ENCODE measurements at regions not wholly inside any gene's neighbourhood (a gene's known extent, or its start where the extent isn't known, plus 50 kb on each side); places are given as distances from the start of the nearest gene placed in this dataset.

DNA sequence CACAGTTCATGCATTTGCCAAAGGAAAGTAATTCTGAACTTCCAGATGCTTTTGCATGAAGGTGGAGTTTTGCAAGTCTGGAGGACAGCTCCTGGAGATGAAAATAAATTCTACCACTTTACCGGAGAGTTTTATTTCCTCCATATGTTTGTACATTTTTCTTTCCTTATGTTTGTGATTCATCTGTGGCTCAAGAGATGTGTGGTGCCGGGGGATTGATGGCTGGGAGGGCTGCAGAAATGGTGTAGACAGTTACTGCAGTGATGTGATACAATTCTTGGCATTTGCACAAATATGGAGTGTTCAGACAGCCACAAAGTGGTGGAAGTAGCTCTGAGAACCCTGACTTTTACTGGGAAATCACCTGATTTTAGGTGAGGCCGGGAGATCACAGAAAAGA lies 58.5 kb upstream of the ASB17 start:
- DNase-seq, result no peak
- intact Hi-C loops (cut with micrococcal nuclease), result no loop called here
- H3K4me1 Mint-ChIP-seq, result no peaks in the 10 kb centered on the region
- no peaks in the 10 kb centered on the region for H3K9me3 Mint-ChIP-seq
- peaks cover 0 to 3% of the 10 kb centered on the region in 2 donors for H3K27me3 Mint-ChIP-seq (ENCODE audit: low read depth in 2 of 2)
- WGBS (ENCODE audit: insufficient coverage), result 79% methylated on average over 3 of the region's 3 CpGs
- no peaks in the 10 kb centered on the region for H3K4me1 ChIP-seq (ENCODE audit: control insufficient read depth, insufficient read depth, low read length)
- H3K4me3 Mint-ChIP-seq, result no peak overlapping the region
- H3K27ac ChIP-seq (ENCODE audit: low read length), result no peak overlapping the region
- H3K27me3 ChIP-seq (ENCODE audit: control insufficient read depth, insufficient read depth, low read length), result no peaks in the 10 kb centered on the region
- H3K36me3 Mint-ChIP-seq, result no peaks in the 10 kb centered on the region
- H3K4me3 ChIP-seq (ENCODE audit: low read length), result no peak overlapping the region
- H3K27ac Mint-ChIP-seq, result no peak overlapping the region
- ATAC-seq, result no peak
- H3K36me3 ChIP-seq (ENCODE audit: control insufficient read depth, insufficient read depth, low read length), result no peaks in the 10 kb centered on the region
- H3K9me3 ChIP-seq (ENCODE audit: control insufficient read depth, insufficient read depth, low read length), result no peaks in the 10 kb centered on the region
- no peak for TF ChIP-seq CTCF (IDR thresholded peaks at IDR 0.05)

DNA sequence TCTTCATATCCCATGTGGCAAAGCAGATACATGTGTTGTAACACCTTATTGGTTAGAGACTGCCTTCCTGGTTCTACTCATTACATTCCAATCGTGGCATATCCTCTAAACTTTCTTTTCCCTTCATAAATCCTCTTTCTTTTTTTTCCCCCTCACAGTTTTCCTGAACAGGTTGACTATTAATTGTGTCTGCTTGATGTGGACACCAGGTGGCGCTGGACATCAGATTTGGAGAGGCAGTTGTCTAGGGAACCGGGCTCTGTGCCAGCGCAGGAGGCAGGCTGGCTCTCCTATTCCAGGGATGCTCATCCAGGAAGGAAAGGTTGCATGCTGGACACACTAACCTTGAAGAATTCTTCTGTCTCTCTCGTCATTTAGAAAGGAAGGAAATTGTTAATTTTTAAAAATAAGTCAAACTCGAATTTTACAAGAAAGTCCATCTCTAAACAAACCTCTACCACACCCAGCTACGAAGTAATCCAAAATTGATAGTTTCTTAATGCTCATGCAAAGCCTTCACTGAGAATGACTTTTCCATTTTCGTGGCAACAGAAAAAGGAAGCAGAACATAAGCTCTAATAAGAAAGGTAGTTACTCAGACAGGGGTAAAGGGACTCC lies 59.4 kb upstream of the ASB17 start:
- ATAC-seq, result peak in 2 of 3 donors; percentile 60 to 70

DNA sequence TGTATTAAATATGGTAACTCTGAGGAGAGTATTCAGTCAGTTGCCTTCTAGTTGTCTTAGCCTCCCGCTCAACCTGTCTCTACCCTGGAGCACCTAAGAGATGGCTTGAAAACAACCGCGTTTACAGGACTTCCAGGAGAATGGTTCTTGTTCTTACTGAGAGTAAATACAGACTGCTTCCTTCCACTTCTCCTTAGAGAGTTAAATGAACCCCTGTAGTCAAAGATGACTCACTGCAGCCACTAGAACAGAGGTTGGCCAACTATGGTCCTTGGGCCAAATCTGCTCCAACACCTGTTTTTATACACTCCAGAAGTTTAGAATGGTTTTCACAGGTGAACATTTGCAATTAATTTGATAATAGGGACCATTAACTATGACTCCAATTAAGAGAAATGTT lies 60.1 kb upstream of the ASB17 start:
- WGBS (ENCODE audit: insufficient coverage), result 84% methylated on average over 3 of the region's 3 CpGs
- H3K4me3 Mint-ChIP-seq, result no peak overlapping the region
- no peak for ATAC-seq

More for the DNA sequence above, 59.4 kb upstream of the ASB17 start:
- H3K36me3 ChIP-seq (ENCODE audit: control insufficient read depth, insufficient read depth, low read length), result no peaks in the 10 kb centered on the region
- Mint-ChIP-seq H3K4me1 (no peaks in the 10 kb centered on the region), H3K4me3 (no peak overlapping the region), H3K27me3 (ENCODE audit: low read depth in 2 of 2) (peaks cover 0 to 3% of the 10 kb centered on the region in 2 donors), H3K36me3 (no peaks in the 10 kb centered on the region), H3K9me3 (no peaks in the 10 kb centered on the region), H3K27ac (no peak overlapping the region)
- peak; percentile 69 for TF ChIP-seq CTCF (IDR thresholded peaks at IDR 0.05)
- 21% methylated on average over 6 of the region's 8 CpGs for whole genome bisulfite sequencing (ENCODE audit: insufficient coverage)
- no peak overlapping the region for H3K27ac ChIP-seq (ENCODE audit: low read length)
- no peak overlapping the region for H3K4me3 ChIP-seq (ENCODE audit: low read length)
- peak; percentile 31 to 84 for DNase-seq
- no peaks in the 10 kb centered on the region for H3K9me3 ChIP-seq (ENCODE audit: control insufficient read depth, insufficient read depth, low read length)
- intact Hi-C loops (cut with micrococcal nuclease), result no loop called here
- H3K27me3 ChIP-seq (ENCODE audit: control insufficient read depth, insufficient read depth, low read length), result no peaks in the 10 kb centered on the region
- no peaks in the 10 kb centered on the region for H3K4me1 ChIP-seq (ENCODE audit: control insufficient read depth, insufficient read depth, low read length)

More for the DNA sequence above, 60.1 kb upstream of the ASB17 start:
- peaks cover 0 to 3% of the 10 kb centered on the region in 2 donors for H3K27me3 Mint-ChIP-seq (ENCODE audit: low read depth in 2 of 2)
- no peaks in the 10 kb centered on the region for H3K36me3 Mint-ChIP-seq
- no peaks in the 10 kb centered on the region for H3K9me3 Mint-ChIP-seq
- H3K4me1 Mint-ChIP-seq, result no peaks in the 10 kb centered on the region
- H3K27me3 ChIP-seq (ENCODE audit: control insufficient read depth, insufficient read depth, low read length), result no peaks in the 10 kb centered on the region
- no peak overlapping the region for H3K27ac Mint-ChIP-seq
- no peaks in the 10 kb centered on the region for H3K4me1 ChIP-seq (ENCODE audit: control insufficient read depth, insufficient read depth, low read length)
- DNase-seq, result no peak
- H3K36me3 ChIP-seq (ENCODE audit: control insufficient read depth, insufficient read depth, low read length), result no peaks in the 10 kb centered on the region
- no peak overlapping the region for H3K4me3 ChIP-seq (ENCODE audit: low read length)
- intact Hi-C loops (cut with micrococcal nuclease), result no loop called here
- H3K27ac ChIP-seq (ENCODE audit: low read length), result no peak overlapping the region
- no peak for TF ChIP-seq CTCF (IDR thresholded peaks at IDR 0.05)
- no peaks in the 10 kb centered on the region for H3K9me3 ChIP-seq (ENCODE audit: control insufficient read depth, insufficient read depth, low read length)

Data from natural killer cell (primary cell).